ENCODE measurements at regions not wholly inside any gene's neighbourhood (a gene's known extent, or its start where the extent isn't known, plus 50 kb on each side); places are given as distances from the start of the nearest gene placed in this dataset.
A peak's percentile ranks its signal among the peaks of the same experiment; 100 is the strongest.

GRCh38 chr6:43990627-43991619 is 136.3 kb downstream of the MRPL14 start:
- Histone ChIP-seq H3K4me3 (replicated peaks; ENCODE audit: insufficient read depth, low read length) (no peak overlapping the region), H3K27ac (replicated peaks) (no peak overlapping the region), H3K27me3 (ENCODE audit: insufficient read depth, poor library complexity, severe bottlenecking) (no peaks in the 10 kb centered on the region)
- no peak for TF ChIP-seq GABPA (IDR thresholded peaks at IDR 0.05; ENCODE audit: low read depth)
- TF ChIP-seq REST (IDR thresholded peaks at IDR 0.05; ENCODE audit: insufficient replicate concordance, low read depth), result no peak
- TF ChIP-seq SPI1 (IDR thresholded peaks at IDR 0.05; ENCODE audit: borderline replicate concordance, low read depth), result no peak
- no peak for TF ChIP-seq CTCF (IDR thresholded peaks at IDR 0.05; ENCODE audit: insufficient read depth, low read length)
- no peak for TF ChIP-seq POLR2AphosphoS5 (IDR thresholded peaks at IDR 0.05; ENCODE audit: low read depth)
- peak in 1 of 2 experiments; percentile 51 for DNase-seq (ENCODE audit: low read depth in 1 of 2, low spot score in 1 of 2)

- H3K27me3 ChIP-seq (ENCODE audit: insufficient read depth, poor library complexity, severe bottlenecking), result no peaks in the 10 kb centered on the region
- no peak for TF ChIP-seq CTCF (IDR thresholded peaks at IDR 0.05; ENCODE audit: insufficient read depth, low read length)
- TF ChIP-seq POLR2AphosphoS5 (IDR thresholded peaks at IDR 0.05; ENCODE audit: low read depth), result no peak
- TF ChIP-seq GABPA (IDR thresholded peaks at IDR 0.05; ENCODE audit: low read depth), result no peak
- TF ChIP-seq SPI1 (IDR thresholded peaks at IDR 0.05; ENCODE audit: borderline replicate concordance, low read depth), result no peak
- no peak for TF ChIP-seq REST (IDR thresholded peaks at IDR 0.05; ENCODE audit: insufficient replicate concordance, low read depth)
- DNase-seq (ENCODE audit: low read depth in 1 of 2, low spot score in 1 of 2), result no peak
- H3K27ac ChIP-seq (replicated peaks), result no peak overlapping the region
- H3K4me3 ChIP-seq (replicated peaks; ENCODE audit: insufficient read depth, low read length), result no peak overlapping the region
Measured at GRCh38 chr6:43990275-43990626, 137.0 kb downstream of the MRPL14 start.

GRCh38 chr6:43989581-43990146 is 137.6 kb downstream of the MRPL14 start:
- no peak for DNase-seq (ENCODE audit: low read depth in 1 of 2, low spot score in 1 of 2)
- TF ChIP-seq SPI1 (IDR thresholded peaks at IDR 0.05; ENCODE audit: borderline replicate concordance, low read depth), result no peak
- Histone ChIP-seq H3K4me3 (replicated peaks; ENCODE audit: insufficient read depth, low read length) (no peak overlapping the region), H3K27me3 (ENCODE audit: insufficient read depth, poor library complexity, severe bottlenecking) (no peaks in the 10 kb centered on the region), H3K27ac (replicated peaks) (no peak overlapping the region)

GRCh38 chr6:43988801-43989200 is 138.5 kb downstream of the MRPL14 start:
- Histone ChIP-seq H3K4me3 (replicated peaks; ENCODE audit: insufficient read depth, low read length) (no peak overlapping the region), H3K27ac (replicated peaks) (no peak overlapping the region), H3K27me3 (ENCODE audit: insufficient read depth, poor library complexity, severe bottlenecking) (no peaks in the 10 kb centered on the region)
- DNase-seq (ENCODE audit: low read depth in 1 of 2, low spot score in 1 of 2), result no peak
- TF ChIP-seq GABPA (IDR thresholded peaks at IDR 0.05; ENCODE audit: low read depth), result no peak
- TF ChIP-seq REST (IDR thresholded peaks at IDR 0.05; ENCODE audit: insufficient replicate concordance, low read depth), result no peak
- TF ChIP-seq SPI1 (IDR thresholded peaks at IDR 0.05; ENCODE audit: borderline replicate concordance, low read depth), result no peak
- no peak for TF ChIP-seq CTCF (IDR thresholded peaks at IDR 0.05; ENCODE audit: insufficient read depth, low read length)
- TF ChIP-seq POLR2AphosphoS5 (IDR thresholded peaks at IDR 0.05; ENCODE audit: low read depth), result no peak
